Neural progenitor cell (in vitro differentiated cells): ENCODE measurements at regions not wholly inside any gene's neighbourhood (a gene's known extent, or its start where the extent isn't known, plus 50 kb on each side); places are given as distances from the start of the nearest gene placed in this dataset.

Experiments used
- DNase-seq: peaks from one replicate; pipeline ENCODE4 v3.0.0-alpha.2; 2016; ENCODE audit warnings: low spot score
- H2AFZ ChIP-seq: fragments of 200-600 bp; sonication (generic); replicated peaks from 2 replicates; pipeline ENCODE4 v1.6.1; 2016; ENCODE audit warnings: antibody characterized with exemption
- H3F3A ChIP-seq: fragments of 200-600 bp; sonication (generic); 2 replicates; pipeline ENCODE4 v1.6.1; 2016; ENCODE audit warnings: antibody characterized with exemption, low read depth
- H3K27ac ChIP-seq: fragments of 200-600 bp; sonication (generic); 2 replicates; pipeline ENCODE4 v1.5.1; 2016; ENCODE audit warnings: mild to moderate bottlenecking
- H3K27me3 ChIP-seq: fragments of 200-600 bp; sonication (generic); 2 replicates; pipeline ENCODE4 v1.6.1; 2016; ENCODE audit warnings: mild to moderate bottlenecking, moderate library complexity
- H3K36me3 ChIP-seq: fragments of 200-600 bp; sonication (generic); 2 replicates; pipeline ENCODE4 v1.5.1; 2016
- H3K4me1 ChIP-seq: fragments of 200-600 bp; sonication (generic); 2 replicates; pipeline ENCODE4 v1.6.1; 2016; ENCODE audit warnings: mixed run types
- H3K4me2 ChIP-seq: fragments of 200-600 bp; sonication (generic); 2 replicates; pipeline ENCODE4 v1.6.1; 2016
- H3K4me3 ChIP-seq: fragments of 200-600 bp; sonication (generic); 2 replicates; pipeline ENCODE4 v1.5.1; 2016
- H3K79me2 ChIP-seq: fragments of 200-600 bp; sonication (generic); 2 replicates; pipeline ENCODE4 v1.6.1; 2016; ENCODE audit warnings: low read depth
- H3K9ac ChIP-seq: fragments of 200-600 bp; sonication (generic); 2 replicates; pipeline ENCODE4 v1.6.1; 2016
- H3K9me3 ChIP-seq: fragments of 200-600 bp; sonication (generic); 2 replicates; pipeline ENCODE4 v1.5.1; 2016; ENCODE audit warnings: low read depth
- H4K20me1 ChIP-seq: fragments of 200-600 bp; sonication (generic); 2 replicates; pipeline ENCODE4 v1.6.1; 2016; ENCODE audit warnings: low read depth
- H3K27ac Mint-ChIP-seq: 3 replicates; pipeline ENCODE4 v1.8.0; 2021; ENCODE audit warnings: mixed read lengths
- H3K27me3 Mint-ChIP-seq: 2 replicates; pipeline ENCODE4 v1.8.0; 2022; ENCODE audit warnings: low read depth, mild to moderate bottlenecking, inconsistent platforms, moderate library complexity, mixed read lengths; ENCODE audit not compliant: insufficient read depth
- H3K36me3 Mint-ChIP-seq: 3 replicates; pipeline ENCODE4 v1.8.0; 2021; ENCODE audit warnings: mixed read lengths
- H3K4me1 Mint-ChIP-seq: 3 replicates; pipeline ENCODE4 v1.8.0; 2021; ENCODE audit warnings: mixed read lengths
- H3K4me3 Mint-ChIP-seq: 3 replicates; pipeline ENCODE4 v1.8.0; 2021; ENCODE audit warnings: mild to moderate bottlenecking, moderate library complexity, mixed read lengths
- H3K9me3 Mint-ChIP-seq: 3 replicates; pipeline ENCODE4 v1.8.0; 2020; ENCODE audit warnings: mixed read lengths
- EZH2 ChIP-seq: fragments of 200-600 bp; sonication (generic); IDR thresholded peaks from 2 replicates; pipeline ENCODE4 v1.6.1; 2017; ENCODE audit warnings: antibody characterized with exemption, mild to moderate bottlenecking, moderate library complexity
- EZH2phosphoT487 ChIP-seq: fragments of 200-600 bp; sonication (generic); IDR thresholded peaks from 2 replicates; pipeline ENCODE4 v1.6.1; 2017; ENCODE audit warnings: antibody characterized with exemption
- TF ChIP-seq, protein P1 (sequence below): fragments of 200-600 bp; sonication (generic); IDR thresholded peaks from 2 replicates; pipeline ENCODE4 v1.5.1; 2017; ENCODE audit warnings: antibody characterized with exemption, mild to moderate bottlenecking

GRCh38 chr3:170695486-170696064, 109.7 kb upstream of the SLC7A14 start:
- Mint-ChIP-seq H3K27me3 (no peaks in the 10 kb centered on the region), H3K27ac (no peak overlapping the region), H3K9me3 (no peaks in the 10 kb centered on the region), H3K4me3 (no peak overlapping the region), H3K36me3 (no peaks in the 10 kb centered on the region), H3K4me1 (peaks cover 19% of the 10 kb centered on the region)
- Histone ChIP-seq H3K79me2 (no peaks in the 10 kb centered on the region), H3K4me1 (peaks cover 9% of the 10 kb centered on the region), H3K36me3 (no peaks in the 10 kb centered on the region), H3F3A (no peaks in the 10 kb centered on the region), H3K9me3 (no peaks in the 10 kb centered on the region), H3K4me3 (no peak overlapping the region), H2AFZ (no peak overlapping the region), H3K27me3 (no peaks in the 10 kb centered on the region), H3K4me2 (no peak overlapping the region), H4K20me1 (no peaks in the 10 kb centered on the region), H3K9ac (no peak overlapping the region), H3K27ac (no peak overlapping the region)
- TF ChIP-seq EZH2 = no peak
- TF ChIP-seq, protein P1, sequence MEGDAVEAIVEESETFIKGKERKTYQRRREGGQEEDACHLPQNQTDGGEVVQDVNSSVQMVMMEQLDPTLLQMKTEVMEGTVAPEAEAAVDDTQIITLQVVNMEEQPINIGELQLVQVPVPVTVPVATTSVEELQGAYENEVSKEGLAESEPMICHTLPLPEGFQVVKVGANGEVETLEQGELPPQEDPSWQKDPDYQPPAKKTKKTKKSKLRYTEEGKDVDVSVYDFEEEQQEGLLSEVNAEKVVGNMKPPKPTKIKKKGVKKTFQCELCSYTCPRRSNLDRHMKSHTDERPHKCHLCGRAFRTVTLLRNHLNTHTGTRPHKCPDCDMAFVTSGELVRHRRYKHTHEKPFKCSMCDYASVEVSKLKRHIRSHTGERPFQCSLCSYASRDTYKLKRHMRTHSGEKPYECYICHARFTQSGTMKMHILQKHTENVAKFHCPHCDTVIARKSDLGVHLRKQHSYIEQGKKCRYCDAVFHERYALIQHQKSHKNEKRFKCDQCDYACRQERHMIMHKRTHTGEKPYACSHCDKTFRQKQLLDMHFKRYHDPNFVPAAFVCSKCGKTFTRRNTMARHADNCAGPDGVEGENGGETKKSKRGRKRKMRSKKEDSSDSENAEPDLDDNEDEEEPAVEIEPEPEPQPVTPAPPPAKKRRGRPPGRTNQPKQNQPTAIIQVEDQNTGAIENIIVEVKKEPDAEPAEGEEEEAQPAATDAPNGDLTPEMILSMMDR = no peak
- no peak for TF ChIP-seq EZH2phosphoT487
- DNase-seq = no peak

DNA sequence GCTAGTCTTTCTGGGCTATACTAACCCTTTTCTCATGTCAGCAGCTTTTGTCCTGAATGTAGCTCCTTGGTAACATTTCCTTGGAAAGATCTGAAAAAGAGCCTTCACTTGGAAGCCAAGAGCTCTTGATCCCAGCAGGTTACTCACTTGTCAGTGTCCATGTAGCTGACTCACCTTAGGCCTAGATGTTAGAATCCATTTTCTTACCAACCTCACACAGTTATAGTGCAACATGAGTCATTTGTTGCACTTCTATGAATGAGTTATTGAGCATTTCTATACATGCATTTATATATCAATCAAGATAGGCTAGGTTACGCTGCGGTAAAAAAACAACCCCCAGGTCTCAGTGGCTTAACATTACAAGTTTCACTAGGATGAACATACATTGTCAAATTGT, 106.8 kb upstream of the SLC7A14 start:
- no peaks in the 10 kb centered on the region for H3K36me3 ChIP-seq
- no peak overlapping the region for H3K9ac ChIP-seq
- no peak for DNase-seq
- no peak for TF ChIP-seq EZH2
- TF ChIP-seq, protein P1 = no peak
- TF ChIP-seq EZH2phosphoT487 = no peak
- Mint-ChIP-seq H3K9me3 (peaks cover 5% of the 10 kb centered on the region), H3K4me1 (peaks cover 9% of the 10 kb centered on the region), H3K4me3 (no peak overlapping the region), H3K36me3 (no peaks in the 10 kb centered on the region), H3K27me3 (peaks cover 3% of the 10 kb centered on the region), H3K27ac (no peak overlapping the region)
- peaks cover under 1% of the 10 kb centered on the region for H3K4me1 ChIP-seq
- no peaks in the 10 kb centered on the region for H4K20me1 ChIP-seq
- H3K27ac ChIP-seq = no peak overlapping the region
- no peaks in the 10 kb centered on the region for H3K27me3 ChIP-seq
- no peaks in the 10 kb centered on the region for H3F3A ChIP-seq
- H3K9me3 ChIP-seq = no peaks in the 10 kb centered on the region
- H3K4me2 ChIP-seq = no peak overlapping the region
- no peaks in the 10 kb centered on the region for H3K79me2 ChIP-seq
- H3K4me3 ChIP-seq = no peak overlapping the region
- H2AFZ ChIP-seq = no peak overlapping the region

GRCh38 chr3:170690661-170690981, 104.7 kb upstream of the SLC7A14 start:
- H3K27ac Mint-ChIP-seq = no peak overlapping the region
- TF ChIP-seq EZH2phosphoT487 = no peak
- TF ChIP-seq, protein P1 = no peak
- no peaks in the 10 kb centered on the region for H3K79me2 ChIP-seq
- H3K4me1 ChIP-seq = no peaks in the 10 kb centered on the region
- no peaks in the 10 kb centered on the region for H3K36me3 Mint-ChIP-seq
- peaks cover 5% of the 10 kb centered on the region for H3K9me3 Mint-ChIP-seq
- H3K27ac ChIP-seq = no peak overlapping the region
- H3K9me3 ChIP-seq = no peaks in the 10 kb centered on the region
- no peaks in the 10 kb centered on the region for H3K27me3 ChIP-seq
- no peak overlapping the region for H3K9ac ChIP-seq
- DNase-seq = no peak
- no peaks in the 10 kb centered on the region for H3K36me3 ChIP-seq
- H2AFZ ChIP-seq = no peak overlapping the region
- peaks cover 4% of the 10 kb centered on the region for H3K4me1 Mint-ChIP-seq
- H3K27me3 Mint-ChIP-seq = peaks cover 3% of the 10 kb centered on the region
- no peak overlapping the region for H3K4me3 Mint-ChIP-seq
- no peaks in the 10 kb centered on the region for H4K20me1 ChIP-seq
- no peak overlapping the region for H3K4me2 ChIP-seq
- no peak overlapping the region for H3K4me3 ChIP-seq
- no peaks in the 10 kb centered on the region for H3F3A ChIP-seq
